Stimulated activated CD8-positive, alpha-beta memory T cell treated with anti-CD3 and anti-CD28 coated beads, Interleukin-15, amount 100 ng/mL, for 48 hours (primary cell): ENCODE measurements at regions not wholly inside any gene's neighbourhood (a gene's known extent, or its start where the extent isn't known, plus 50 kb on each side); places are given as distances from the start of the nearest gene placed in this dataset.
"Not testable (repeated sequence)": the region's sequence is repeated elsewhere in the genome, so short reads cannot be mapped to it uniquely, and the experiment has no call there.

Source experiments
- DNase-seq, 2 donors: peaks; one replicate each; pipeline ENCODE4 v3.0.0-alpha.2; 2020; ENCODE audit warnings: low read depth in 2 of 2

- DNase-seq: no peak
Observed at GRCh38 chrX:9267415-9267814, 197.4 kb upstream of the TBL1X start.

DNA sequence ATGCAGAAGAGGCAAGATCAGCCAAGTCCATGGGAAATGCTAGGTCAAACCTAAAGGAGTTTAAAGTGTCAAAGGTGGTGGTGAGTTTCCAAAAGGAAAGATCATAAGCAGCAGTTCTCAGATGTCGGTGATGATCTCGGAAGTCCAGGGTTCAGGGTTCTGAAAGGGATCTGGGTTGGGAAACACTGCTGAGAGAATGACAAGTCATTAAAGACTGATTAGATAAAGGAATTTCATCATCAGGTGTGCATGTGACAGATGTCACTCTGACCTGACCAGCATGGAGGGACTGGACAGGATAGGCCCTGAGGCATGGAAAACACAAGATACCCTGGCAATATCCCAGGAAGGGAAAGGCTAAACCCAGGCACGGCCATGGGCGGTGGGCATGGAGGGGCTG lies 195.7 kb upstream of the TBL1X start:
- no peak for DNase-seq

GRCh38 chrX:9271789-9272525 lies 192.9 kb upstream of the TBL1X start:
- DNase-seq: no peak

DNA sequence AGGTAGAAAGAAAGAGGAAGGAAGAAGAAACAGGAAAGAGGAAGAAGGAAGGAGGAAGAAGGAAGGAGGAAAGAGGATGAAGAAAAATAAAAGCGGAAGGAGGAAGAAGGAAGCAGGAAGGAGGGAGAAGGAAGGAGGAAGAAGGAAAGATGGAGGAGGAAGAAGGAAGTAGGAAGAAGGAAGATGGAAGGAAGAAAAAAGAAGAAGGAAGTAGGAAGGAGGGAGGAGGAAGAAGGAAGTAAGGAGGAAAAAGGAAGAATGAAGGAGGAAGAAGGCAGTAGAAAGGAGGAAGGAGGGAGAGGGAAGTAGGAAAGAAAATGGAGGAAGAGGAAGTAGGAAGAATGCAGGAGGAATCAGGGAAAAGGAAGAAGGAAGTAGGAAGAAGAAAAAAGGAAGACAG lies 191.1 kb upstream of the TBL1X start:
- no peak for DNase-seq

DNA sequence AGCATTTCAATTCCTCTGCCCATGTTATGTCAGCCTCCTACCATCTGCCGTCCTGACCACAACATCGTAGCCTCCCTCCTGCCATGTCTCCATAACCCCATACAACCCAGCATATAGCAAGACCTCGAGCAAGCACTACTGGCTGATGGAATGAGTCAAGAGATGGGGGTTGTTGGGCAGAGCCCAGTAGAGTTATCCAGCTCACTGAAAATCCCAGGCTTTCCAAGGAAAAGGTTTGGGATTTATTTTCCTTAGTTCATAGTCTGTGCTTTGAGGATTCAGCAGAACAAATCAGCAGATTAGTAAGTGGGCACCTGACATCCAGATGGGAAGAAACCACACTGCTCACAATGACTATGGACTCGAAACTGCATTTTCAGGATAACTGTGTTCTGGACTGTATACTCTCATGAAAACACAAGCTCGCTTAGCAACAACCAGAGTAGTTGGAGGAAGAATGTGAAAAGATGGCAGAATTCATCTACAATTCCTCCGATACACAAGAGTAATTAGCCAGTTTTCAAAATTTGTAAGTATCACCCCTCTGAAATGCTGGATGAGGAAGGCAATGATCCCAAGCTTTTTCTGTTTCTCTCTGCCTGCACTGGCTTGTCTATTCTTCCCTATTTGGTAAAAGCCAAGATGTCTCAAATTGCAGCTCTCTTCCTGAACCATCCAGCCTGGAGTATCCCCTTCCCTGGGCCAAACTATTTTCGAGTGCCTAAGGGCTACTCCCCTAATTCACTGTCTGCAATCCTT lies 186.2 kb upstream of the TBL1X start:
- DNase-seq: no peak

DNA sequence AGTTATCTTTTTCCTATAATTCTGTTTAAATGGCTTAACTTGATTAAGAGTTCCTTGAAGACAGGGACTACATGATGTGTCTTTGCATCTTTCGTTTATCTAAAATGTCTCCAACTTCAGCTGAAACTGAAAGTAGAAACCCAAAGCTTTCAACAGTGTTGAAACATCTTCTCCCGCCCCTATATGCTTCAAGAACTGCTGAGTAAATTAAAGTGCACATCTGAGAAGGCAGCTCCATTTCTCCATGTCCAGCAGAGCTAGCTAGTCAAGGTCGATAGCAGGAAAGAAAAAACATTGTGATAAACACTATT lies 185.7 kb upstream of the TBL1X start:
- DNase-seq: no peak

DNA sequence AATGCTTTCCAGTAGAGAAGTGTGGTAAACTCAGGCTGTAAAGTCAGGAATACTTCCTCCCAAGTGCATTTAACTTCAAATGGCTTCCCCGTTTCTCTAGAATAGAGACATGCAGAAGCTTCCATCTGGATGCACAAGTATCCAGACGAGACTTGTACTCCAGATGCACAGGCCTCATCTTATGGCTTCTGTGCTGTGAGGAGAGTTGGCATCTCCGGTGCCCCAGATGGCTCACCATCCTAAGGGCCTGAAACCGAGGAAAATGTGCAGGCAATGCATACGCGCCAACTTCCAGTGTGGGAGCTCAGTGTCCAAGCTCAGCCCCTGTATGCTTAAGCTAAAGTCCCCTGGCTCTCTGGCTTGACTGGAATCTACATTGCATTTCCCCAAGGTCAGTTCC lies 184.0 kb upstream of the TBL1X start:
- no peak for DNase-seq

GRCh38 chrX:9282325-9282724 lies 182.5 kb upstream of the TBL1X start:
- no peak for DNase-seq

- DNase-seq: peak; percentile 56 to 59
Observed at GRCh38 chrX:9285342-9285771, 179.5 kb upstream of the TBL1X start.

DNA sequence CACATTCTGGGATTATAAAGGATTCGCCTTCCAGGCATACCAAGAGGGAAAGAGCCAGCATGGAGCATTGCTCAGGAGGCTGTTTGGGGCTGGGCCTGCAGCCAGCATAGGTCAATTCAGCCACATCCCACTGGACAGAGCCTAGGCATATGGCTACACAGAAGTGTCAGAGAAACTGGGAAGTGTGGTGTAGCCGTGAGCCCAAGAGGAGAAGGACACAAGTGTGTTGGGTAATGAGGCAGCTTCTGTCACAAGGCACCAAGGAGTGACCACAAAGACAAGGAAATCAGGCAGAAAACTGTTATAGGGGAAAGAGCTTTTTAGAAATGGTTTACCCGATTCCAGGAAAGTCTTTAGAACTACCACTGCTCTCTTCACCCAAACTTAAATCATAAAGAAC lies 178.6 kb upstream of the TBL1X start:
- no peak for DNase-seq

DNA sequence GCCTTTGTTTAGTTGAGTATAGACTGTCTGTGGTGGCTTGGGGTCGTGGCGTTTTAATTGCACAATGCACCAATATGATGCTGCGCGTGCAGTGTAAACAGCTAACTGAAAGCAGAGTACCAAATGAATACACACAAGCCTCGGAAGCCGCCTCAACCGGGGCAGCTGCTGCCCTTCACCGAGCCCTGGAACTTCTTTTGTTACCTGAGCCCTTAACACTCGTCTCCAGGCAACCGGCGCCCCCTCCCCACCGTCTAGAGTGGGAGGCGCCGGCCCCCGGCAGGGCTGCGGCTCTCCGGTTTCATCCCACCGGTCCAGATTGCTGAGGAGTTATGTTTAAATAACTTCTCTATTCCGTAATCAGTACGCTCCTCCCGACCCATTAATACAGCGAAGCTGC lies 173.2 kb upstream of the TBL1X start:
- no peak for DNase-seq

- DNase-seq: no peak
Observed at GRCh38 chrX:9293051-9293496, 171.8 kb upstream of the TBL1X start.

DNA sequence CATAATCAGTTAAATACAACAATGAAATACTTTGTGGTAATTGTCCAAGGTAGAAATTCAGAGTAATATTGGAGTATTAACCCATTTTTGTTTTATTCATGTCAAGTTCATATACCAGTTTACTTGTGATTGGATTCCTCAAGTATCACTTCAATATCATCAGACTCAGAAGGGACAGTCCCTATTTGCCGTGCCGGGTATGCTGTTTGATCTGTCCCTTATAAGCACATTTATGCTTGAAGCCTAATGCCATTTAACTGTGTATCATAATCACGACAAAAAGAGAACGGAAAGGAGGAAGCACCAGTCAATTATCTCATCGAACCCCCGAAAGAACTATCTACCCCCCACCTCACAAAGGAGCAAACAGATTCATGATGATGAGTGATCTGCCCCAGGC lies 171.0 kb upstream of the TBL1X start:
- DNase-seq: no peak

DNA sequence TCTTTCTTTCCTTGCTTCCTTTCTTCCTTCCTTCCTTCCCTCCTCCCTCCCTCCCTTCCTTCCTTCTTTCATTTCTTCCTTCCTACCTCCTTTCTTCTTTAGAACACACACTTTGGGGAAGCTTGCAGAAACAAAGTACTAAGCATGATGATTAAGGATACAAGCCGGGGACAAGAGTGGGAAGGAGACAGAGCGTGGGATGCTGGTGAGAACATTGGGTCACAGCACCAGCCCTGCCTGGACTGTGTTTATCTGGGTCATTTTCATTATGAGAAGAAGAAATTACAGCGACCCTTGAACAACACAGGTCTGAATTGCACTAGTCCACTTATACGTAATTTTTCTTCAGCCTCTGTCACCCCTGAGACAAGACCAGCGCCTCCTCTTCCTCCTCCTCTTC lies 169.3 kb upstream of the TBL1X start:
- no peak for DNase-seq

- no peak for DNase-seq
Observed at GRCh38 chrX:9298221-9298620, 166.6 kb upstream of the TBL1X start.

DNA sequence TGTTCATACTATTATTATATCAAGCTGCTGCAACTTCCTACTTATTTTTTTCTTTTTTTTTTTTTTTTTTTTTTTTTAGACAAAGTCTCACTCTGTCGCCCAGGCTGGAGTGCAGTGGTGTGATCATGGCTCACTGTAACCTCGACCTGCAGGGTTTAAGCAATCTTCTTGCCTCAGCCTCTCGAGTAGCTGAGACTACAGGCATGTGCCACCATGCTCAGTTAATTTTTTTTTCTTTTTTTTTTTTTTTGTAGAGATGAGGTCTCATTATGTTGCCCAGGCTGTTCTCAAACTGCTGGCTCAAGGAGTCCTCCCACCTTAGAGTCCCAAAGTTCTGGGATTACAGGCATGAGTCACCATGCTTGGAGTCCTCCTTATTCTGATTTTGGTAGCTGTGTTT lies 165.2 kb upstream of the TBL1X start:
- DNase-seq: not testable (repeated sequence)

DNA sequence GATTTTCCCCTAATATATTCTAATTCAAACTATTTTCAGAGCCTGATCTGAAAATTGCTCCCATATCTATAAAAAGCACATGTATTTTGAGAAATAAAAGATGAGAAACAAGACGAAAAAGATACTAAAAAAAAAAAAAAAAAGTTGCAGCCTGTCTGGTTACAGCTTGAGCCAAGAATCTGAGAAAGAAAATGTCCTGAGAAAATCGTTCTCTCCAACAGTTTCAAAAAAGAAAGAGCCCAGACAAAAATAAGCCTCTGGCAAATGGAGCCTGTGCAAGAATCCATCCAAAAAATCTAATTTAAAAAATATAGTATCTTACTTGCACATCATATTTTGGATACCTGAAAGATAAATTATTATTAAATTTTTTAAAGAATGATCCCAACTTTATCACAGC lies 163.0 kb upstream of the TBL1X start:
- no peak for DNase-seq

- no peak for DNase-seq
Observed at GRCh38 chrX:9302381-9302780, 162.5 kb upstream of the TBL1X start.

GRCh38 chrX:9308426-9308825 lies 156.4 kb upstream of the TBL1X start:
- no peak for DNase-seq

DNA sequence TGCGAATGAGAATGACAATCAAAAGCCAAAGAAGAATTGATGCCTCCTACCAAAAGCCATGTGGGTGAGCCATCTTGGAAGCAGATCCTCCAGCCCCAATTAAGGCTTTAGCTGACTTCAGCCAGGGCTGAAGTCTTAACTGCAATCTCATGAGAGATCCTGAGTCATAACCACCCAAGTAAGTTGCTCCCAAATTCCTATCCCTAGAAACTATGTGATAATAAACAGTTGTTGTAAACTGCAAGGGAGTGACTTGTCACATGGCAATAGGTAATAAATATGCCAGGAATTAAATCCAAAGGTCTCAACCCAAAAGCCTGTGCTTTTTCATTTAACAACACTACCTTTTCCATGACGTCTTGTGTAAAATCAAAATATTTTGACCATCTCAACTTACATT lies 154.2 kb upstream of the TBL1X start:
- DNase-seq: no peak

GRCh38 chrX:9311421-9312160 lies 153.3 kb upstream of the TBL1X start:
- no peak for DNase-seq

DNA sequence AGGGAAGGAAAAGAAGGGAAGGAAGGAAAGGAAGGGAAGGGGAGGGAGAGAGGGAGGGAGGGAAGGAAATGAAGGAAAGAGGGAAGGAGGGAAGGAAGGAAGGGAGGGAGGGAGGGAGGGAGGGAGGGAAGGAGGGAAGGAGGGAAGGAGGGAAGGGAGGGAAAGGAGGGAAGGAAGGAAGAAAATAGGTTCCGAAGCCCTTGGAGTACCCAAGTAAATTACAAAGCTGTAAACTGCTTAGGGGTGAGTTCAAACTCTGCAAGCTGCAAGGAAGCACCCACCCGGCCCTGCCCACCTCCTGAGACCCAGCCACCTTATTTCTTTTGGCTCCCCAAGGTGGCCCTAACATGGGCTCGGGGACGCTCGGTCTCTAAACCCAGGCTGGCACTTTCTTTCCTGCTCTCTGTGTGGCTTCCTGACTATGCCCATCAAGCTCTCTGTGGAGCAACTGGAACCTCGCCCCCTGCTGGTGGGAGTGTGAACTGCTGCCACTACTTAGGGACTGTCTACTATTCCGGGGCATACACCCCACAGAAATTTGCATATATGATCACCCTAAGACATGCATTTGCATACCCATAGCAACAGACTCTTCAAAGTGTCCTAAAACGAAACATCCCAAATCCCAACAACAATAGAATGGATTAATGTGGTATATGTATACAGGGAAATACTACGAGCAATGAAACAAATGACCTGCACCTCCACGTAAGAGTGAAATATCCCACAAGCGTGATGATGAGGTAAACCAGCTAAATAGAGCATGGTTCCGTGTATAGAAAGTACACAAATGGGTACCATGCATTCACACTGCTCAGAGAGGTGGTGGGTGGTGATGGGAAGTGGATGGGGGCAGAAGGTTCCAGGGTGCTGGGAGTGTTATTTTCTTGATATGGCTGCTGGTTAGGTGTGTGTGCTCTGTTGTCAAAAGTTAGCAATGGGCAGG lies 151.7 kb upstream of the TBL1X start:
- peak; percentile 45 to 59 for DNase-seq
